Stimulated activated CD4-positive, alpha-beta T cell treated with anti-CD3 and anti-CD28 coated beads, TNF-alpha, amount 100 ng/mL, for 48 hours (primary cell): ENCODE measurements at regions not wholly inside any gene's neighbourhood (a gene's known extent, or its start where the extent isn't known, plus 50 kb on each side); places are given as distances from the start of the nearest gene placed in this dataset.

ENCODE experiments used
- DNase-seq, 3 donors: peaks; one replicate each; pipeline ENCODE4 v3.0.0-alpha.2; 2020; ENCODE audit warnings: low read depth in 3 of 3

- no peak for DNase-seq
Observed at GRCh38 chr2:128690869-128691268, 372.2 kb upstream of the HS6ST1 start.

DNA sequence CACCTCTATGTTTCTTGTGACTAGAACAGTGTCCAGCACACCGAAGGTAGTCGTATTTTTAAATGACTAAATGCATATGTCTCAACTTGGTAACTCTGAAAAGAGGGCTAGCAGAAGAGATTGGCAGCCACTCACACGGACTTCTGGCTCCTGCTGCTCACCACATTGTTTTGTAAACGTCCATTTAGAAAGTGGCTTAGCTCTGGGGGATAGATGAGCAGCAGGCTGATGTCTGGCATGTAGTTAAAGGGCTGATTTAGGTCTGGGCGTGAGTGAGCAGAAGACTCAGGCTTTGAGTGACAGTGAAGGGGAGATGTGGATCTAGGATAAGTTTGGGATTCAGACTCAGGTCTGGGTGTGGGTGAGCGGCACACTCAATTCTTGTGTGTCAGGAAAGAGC, 372.9 kb upstream of the HS6ST1 start:
- no peak for DNase-seq

DNA sequence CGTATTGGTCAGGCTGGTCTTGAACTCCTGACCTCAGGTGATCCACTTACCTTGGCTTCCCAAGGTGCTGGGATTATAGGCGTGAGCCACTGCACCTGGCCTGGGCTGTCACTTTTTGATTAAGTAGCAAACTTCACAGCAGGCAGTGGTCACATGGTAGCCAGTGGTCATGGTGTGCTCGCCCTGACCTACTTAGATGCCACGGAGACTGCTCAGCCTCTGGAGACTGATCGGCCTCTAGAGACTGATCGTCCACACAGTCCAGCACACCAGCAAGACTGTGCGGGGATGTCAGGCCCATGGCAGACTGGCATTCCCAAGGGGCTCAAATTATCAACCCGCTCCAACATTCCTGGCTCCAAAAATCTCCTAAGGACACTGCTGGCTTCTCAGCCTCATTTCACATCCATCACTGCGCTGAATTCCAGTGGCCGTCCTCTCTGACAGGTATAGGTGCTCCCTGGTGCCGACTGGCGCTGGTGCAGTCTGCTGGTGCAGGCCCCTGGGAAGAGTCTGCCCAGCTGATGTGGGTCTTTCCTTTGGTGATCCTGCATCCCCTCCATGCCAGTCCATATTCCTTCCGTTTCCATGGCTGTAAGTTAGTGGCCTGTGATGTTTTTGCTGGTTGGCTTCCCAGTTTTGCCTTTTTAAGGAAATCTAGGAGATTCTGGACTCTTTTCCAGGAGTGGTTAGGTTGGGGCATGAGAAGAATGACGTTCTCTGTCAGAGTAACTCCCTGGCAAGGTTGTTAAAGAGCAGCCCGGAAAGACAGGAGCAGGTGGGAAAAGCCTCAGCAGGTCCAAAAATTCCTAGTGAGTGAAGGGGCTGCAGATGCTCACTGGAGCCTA, 374.5 kb upstream of the HS6ST1 start:
- no peak for DNase-seq

DNA sequence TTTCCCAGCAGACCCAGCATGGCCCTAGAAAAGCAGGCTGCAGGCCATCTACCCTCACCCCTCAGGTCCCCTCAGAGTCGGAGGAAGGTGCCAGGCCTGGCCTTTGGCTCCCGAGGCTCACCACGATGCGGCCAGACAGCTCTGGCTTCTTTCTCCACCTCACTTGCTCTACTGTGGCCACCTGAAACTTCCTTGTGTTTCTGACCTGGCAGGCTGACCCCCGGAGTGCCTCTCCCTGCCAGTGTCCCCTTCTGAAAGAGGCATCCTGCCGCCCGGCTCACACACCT, 375.0 kb upstream of the HS6ST1 start:
- no peak for DNase-seq

DNA sequence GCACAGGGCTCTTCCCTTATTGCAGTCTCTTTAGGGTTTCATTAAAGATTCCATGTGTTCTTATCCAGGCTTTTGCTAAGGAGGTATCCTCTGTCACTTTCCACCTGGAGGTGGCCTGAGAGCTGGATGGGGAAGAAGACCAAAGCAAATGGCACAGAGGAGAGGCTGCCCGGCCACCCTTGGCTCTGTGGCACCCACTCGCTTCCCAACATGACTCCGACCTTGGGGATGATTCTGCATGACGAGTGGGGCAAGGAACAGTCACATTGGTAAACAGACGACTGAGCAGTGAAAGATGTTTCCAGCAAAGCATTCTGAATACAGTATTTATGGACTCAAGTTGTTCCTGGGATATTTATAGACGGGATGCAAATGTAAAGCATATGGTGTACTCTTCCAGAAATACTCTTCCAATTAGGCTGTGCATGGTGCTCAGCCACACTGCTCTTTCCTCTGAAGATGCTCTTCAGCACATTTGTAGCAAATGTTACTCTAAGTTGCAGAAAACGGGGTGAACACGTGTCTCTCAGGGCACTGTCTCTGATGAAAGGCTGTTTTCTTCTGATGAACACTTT, 377.1 kb upstream of the HS6ST1 start:
- DNase-seq = no peak

- no peak for DNase-seq
Observed at GRCh38 chr2:128696421-128696820, 377.8 kb upstream of the HS6ST1 start.

GRCh38 chr2:128701418-128701817, 382.8 kb upstream of the HS6ST1 start:
- no peak for DNase-seq

- no peak for DNase-seq
Observed at GRCh38 chr2:128702616-128703015, 383.9 kb upstream of the HS6ST1 start.

DNA sequence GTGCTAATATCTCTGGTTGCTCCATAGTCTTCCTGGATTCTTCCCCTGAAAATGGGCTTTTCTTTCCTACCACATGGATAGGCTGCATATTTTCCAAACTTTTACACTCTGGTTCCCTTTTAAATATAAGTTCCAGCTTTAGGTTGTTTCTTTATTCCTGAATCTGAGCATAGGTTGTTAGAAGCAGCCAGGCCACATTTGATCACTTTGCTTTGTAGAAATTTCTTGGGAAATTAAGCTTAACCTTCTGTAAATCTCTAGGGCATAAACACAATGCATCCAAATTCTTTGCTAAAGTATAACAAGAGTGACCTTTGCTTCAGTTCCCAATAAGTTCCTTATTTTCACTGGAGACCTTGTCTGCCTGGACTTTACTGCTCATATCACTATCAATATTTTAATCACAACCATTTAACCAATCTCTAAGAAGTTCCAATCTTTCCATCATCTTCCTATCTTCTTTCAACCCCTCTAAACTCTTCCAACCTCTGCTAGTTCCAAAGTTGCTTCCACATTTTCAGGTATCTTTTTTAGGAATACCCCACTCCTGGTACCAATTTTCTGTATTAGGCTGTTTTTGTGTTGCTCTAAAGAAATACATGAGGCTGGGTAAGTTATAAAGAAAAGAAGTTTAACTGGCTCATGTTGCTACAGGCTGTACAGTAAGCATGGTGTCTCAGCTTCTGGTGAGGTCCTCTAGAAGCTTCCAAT, 389.6 kb upstream of the HS6ST1 start:
- no peak for DNase-seq

- DNase-seq = no peak
Observed at GRCh38 chr2:128710242-128710641, 391.6 kb upstream of the HS6ST1 start.

- DNase-seq = no peak
Observed at GRCh38 chr2:128710729-128711128, 392.1 kb upstream of the HS6ST1 start.

- no peak for DNase-seq
Observed at GRCh38 chr2:128714285-128714684, 395.6 kb upstream of the HS6ST1 start.

DNA sequence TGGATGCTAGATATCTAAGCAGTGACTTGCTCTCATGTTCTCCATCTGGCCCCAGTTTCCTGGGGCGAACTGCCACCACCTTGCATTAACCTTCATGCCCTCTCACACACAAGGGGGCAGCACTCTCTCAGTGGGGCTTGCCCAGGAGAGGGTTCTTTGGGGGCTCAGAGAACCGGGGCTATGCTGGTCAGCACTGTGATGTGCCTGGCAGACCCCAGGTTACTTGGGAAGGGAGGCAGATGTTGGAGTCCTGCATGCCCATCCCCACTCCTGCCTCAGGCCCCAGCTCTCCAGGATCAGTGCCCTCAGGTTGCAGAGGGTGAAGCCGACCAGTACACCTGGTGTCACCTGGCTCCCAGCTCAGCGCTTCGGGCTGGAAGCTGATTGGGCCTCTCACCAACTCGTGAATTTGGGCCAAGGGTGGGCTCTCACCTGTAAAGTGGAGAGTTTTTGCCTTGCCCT, 396.2 kb upstream of the HS6ST1 start:
- no peak for DNase-seq

GRCh38 chr2:128715360-128715759, 396.7 kb upstream of the HS6ST1 start:
- DNase-seq = no peak

DNA sequence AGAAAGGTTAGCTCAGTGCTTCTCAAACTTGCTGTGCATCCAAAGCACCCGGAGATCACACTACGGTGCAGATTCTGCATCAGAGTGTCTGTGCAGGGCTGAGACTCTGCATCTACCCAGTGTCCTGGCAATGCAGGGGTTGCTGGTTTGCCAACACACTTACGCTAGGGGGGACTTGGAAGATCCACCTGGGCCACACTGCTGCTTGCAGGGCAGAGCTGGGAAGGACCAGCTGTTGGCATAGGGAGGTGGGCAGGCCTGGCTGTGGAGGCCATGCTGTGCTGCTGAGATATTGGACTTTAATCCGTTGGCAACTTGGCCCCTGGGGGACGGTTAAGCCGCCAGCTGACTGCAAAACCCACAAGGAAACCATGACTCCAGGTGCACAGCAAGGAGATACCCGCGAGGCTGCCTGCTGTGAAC, 397.6 kb upstream of the HS6ST1 start:
- DNase-seq = no peak

- no peak for DNase-seq
Observed at GRCh38 chr2:128717758-128718710, 399.4 kb upstream of the HS6ST1 start.

- no peak for DNase-seq
Observed at GRCh38 chr2:128720080-128721022, 401.7 kb upstream of the HS6ST1 start.

DNA sequence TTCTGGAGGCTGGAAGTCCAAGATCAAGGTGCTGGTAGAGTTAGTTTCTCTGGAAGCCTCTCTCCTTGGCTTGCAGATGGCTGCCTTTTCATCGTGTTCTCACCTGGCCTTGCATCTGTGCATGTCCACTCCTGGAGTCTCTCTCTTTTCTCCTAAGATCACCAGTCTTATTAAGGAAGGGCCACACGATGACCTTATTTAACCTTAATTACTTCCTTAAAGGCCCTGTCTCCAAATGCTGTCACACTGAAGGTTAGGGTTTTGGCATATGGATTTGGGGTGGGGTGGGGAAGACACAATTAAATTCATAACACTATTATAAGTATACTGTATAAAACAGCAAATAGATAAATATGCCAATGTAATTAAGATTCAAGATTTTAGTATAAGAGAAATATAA, 402.4 kb upstream of the HS6ST1 start:
- DNase-seq = no peak

- no peak for DNase-seq
Observed at GRCh38 chr2:128722489-128722888, 403.8 kb upstream of the HS6ST1 start.

- no peak for DNase-seq
Observed at GRCh38 chr2:128724547-128724946, 405.9 kb upstream of the HS6ST1 start.

- no peak for DNase-seq
Observed at GRCh38 chr2:128724972-128725371, 406.3 kb upstream of the HS6ST1 start.
